Bronchial epithelial cell (primary cell): ENCODE measurements at regions not wholly inside any gene's neighbourhood (a gene's known extent, or its start where the extent isn't known, plus 50 kb on each side); places are given as distances from the start of the nearest gene placed in this dataset.

Source experiments
- DNase-seq: peaks from one replicate; pipeline ENCODE4 v3.0.0-alpha.2; 2010; ENCODE audit warnings: low read depth
- FAIRE-seq: peaks from 2 replicates; lab custom pipeline; 2011; peaks lifted over from hg19 to GRCh38; lab: Jason Lieb, UNC
- H3K27me3 ChIP-seq: 2 replicates; pipeline ENCODE4 v1.5.1; 2011; ENCODE audit warnings: low read length; ENCODE audit not compliant: control insufficient read depth, insufficient read depth
- H3K36me3 ChIP-seq: 2 replicates; pipeline ENCODE4 v1.5.1; 2011; ENCODE audit warnings: low read length; ENCODE audit not compliant: control insufficient read depth, insufficient read depth
- H3K4me3 ChIP-seq: 2 replicates; pipeline ENCODE4 v1.5.1; 2011; ENCODE audit warnings: mild to moderate bottlenecking, low read depth, low read length, control low read depth
- TF ChIP-seq, protein P1 (sequence below): IDR thresholded peaks from 2 replicates; pipeline ENCODE4 v1.5.1; 2011; ENCODE audit warnings: mild to moderate bottlenecking, moderate library complexity, low read length, control low read depth, inconsistent platforms; ENCODE audit not compliant: insufficient read depth, severe bottlenecking

DNA sequence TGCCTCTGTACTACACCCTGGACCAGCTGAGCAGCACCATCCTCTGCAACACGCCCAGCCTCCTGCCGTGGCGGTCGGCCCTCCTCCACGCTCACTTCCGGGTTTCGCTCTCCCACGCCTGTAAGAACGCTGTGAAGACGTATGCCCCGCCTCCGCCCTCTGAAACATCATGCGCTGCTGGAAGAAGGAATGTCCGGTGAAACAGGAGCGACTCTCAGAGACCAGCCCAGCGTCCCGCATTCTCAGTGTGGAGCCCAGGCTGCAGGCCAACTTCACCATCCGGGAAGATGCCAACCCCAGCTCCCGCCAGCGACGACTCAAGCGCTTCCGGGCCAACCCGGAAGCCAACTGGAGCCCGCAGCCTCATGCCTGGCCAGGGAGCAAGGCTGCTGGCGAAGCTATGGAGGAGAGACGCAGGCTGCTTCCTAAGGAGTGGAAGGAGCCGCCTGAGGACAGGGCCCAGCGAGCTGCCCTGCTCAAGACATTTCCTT lies 186.1 kb upstream of the SLITRK2 start:
- no peak overlapping the region for H3K4me3 ChIP-seq
- TF ChIP-seq, protein P1, sequence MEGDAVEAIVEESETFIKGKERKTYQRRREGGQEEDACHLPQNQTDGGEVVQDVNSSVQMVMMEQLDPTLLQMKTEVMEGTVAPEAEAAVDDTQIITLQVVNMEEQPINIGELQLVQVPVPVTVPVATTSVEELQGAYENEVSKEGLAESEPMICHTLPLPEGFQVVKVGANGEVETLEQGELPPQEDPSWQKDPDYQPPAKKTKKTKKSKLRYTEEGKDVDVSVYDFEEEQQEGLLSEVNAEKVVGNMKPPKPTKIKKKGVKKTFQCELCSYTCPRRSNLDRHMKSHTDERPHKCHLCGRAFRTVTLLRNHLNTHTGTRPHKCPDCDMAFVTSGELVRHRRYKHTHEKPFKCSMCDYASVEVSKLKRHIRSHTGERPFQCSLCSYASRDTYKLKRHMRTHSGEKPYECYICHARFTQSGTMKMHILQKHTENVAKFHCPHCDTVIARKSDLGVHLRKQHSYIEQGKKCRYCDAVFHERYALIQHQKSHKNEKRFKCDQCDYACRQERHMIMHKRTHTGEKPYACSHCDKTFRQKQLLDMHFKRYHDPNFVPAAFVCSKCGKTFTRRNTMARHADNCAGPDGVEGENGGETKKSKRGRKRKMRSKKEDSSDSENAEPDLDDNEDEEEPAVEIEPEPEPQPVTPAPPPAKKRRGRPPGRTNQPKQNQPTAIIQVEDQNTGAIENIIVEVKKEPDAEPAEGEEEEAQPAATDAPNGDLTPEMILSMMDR, result no peak
- DNase-seq (no peak), FAIRE-seq (no peak)
- no peaks in the 10 kb centered on the region for H3K27me3 ChIP-seq
- H3K36me3 ChIP-seq, result no peaks in the 10 kb centered on the region

DNA sequence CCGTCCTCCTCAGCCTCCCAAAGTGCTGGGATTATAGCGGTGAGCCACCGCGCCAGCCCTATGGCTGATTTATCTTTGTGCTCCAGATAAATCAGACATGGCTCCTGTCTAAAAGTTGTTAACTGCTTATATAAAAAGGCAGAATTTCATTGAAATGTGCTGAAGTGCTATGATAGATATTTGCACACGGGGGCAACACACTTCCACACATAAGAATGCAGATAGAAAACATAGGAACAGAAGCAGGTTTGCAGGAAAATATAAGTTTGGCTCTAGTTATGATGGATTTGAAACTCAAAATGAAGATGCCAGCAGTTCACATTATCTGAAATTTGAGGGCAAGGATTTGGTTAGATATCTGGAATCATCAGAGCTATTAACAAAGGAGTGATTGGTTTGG lies 163.1 kb upstream of the SLITRK2 start:
- H3K4me3 ChIP-seq, result no peak overlapping the region
- no peaks in the 10 kb centered on the region for H3K36me3 ChIP-seq
- TF ChIP-seq, protein P1, result no peak
- no peak for DNase-seq
- no peak for FAIRE-seq
- H3K27me3 ChIP-seq, result no peaks in the 10 kb centered on the region

DNA sequence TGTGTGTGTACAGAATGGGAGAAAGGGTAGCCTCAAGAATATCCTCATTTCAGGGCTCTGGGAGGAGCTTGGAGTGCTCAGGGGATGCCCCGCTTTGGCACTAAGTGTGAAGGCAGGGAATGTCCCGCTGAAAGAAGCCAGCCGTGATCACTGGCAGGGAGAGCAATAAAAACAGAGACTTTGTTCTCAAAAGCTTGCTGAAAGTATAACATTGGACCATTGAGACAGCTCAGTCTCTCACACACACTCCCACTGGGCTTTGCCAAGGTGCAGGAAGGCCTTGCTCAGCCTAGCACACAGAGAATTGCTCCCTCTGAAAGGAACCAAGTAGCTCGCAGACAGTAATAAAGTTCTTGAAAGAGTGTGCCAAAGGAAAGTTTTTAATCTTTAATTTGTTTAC lies 143.8 kb upstream of the SLITRK2 start:
- no peak for DNase-seq
- TF ChIP-seq, protein P1, result no peak
- no peaks in the 10 kb centered on the region for H3K36me3 ChIP-seq
- no peaks in the 10 kb centered on the region for H3K27me3 ChIP-seq
- FAIRE-seq, result no peak
- H3K4me3 ChIP-seq, result no peak overlapping the region

DNA sequence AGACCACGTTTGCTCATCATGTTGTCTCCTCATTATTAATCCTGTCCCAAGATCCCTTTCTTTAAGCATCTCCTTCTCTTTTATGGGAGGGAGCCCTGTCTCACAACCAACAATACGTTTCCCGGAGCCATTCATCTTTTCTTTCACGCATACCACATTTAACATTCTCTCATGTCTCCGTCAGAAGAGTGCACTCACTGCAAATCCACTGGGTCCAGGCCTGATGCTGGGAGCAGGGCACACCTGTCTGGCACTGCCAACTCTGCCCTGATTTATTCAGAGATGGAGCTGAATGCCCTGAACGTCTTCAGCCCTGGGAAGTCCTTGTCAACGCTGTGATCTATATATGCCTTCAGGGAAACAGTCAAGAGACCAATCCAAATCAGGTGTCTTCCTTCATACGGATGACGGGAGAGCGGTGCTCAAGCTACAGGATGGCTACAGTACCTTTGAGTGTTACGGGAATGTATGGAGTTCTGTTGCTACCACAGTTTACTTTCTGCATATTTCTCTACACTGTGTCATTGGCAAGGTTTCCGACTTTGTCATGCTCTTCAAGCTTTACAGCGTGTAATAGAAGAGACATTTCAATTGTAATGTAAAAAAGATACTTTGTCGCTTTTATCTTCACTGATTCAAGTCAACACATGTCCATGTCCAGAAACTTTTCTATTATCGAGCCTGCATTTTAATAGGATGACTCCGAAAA lies 140.4 kb upstream of the SLITRK2 start:
- no peak for FAIRE-seq
- no peak for DNase-seq
- TF ChIP-seq, protein P1, result no peak
- H3K36me3 ChIP-seq, result no peaks in the 10 kb centered on the region
- H3K4me3 ChIP-seq, result no peak overlapping the region
- H3K27me3 ChIP-seq, result no peaks in the 10 kb centered on the region

DNA sequence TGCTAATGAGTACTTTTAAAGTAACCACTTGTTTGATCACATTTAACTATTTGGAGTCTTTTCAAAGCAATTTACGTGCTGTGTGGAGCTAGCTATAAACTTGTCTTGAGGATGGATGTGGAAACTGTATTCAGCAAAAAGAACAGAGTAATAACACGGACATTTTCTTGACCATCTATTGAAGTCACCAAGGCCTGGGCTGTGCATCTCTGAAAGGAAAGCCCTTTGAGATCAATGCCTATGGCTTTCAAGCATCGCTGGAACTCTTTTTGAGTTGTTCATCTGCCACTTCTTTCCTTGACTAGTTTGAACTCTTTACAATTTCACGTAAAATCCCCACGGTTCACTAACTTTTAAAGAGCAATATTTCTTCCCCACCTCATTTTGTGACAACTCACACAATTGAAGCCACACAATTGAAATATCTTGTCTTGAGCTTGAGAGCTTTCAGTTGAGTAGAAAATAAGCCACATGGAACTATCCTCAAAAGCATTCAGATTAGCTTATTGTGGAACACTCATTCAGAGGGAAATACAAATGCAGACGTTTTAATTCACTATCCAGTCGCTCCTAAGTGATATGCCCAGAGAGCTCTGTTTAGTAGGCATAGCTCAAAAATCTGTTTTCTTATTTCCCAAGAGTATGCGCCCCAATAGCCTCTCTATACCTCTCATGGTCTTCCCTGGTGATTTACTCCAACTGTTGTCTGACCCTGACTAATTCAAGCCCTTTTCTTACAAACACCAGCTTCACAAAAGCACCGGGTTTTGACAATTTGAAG lies 134.9 kb upstream of the SLITRK2 start:
- no peak for DNase-seq
- Histone ChIP-seq H3K27me3 (no peaks in the 10 kb centered on the region), H3K36me3 (no peaks in the 10 kb centered on the region), H3K4me3 (no peak overlapping the region)
- TF ChIP-seq, protein P1, result no peak
- no peak for FAIRE-seq
